ENCODE measurements at regions not wholly inside any gene's neighbourhood (a gene's known extent, or its start where the extent isn't known, plus 50 kb on each side); places are given as distances from the start of the nearest gene placed in this dataset.

GRCh38 chr2:5287558-5288334 is 404.4 kb upstream of the SOX11 start:
- FAIRE-seq = no peak

- FAIRE-seq = no peak
Measured at GRCh38 chr2:5290900-5291546, 401.2 kb upstream of the SOX11 start.

- FAIRE-seq = no peak
Measured at GRCh38 chr2:5304640-5305039, 387.5 kb upstream of the SOX11 start.

- FAIRE-seq = no peak
Measured at GRCh38 chr2:5315041-5315440, 377.1 kb upstream of the SOX11 start.

- no peak for FAIRE-seq
Measured at GRCh38 chr2:5315512-5315911, 376.7 kb upstream of the SOX11 start.

GRCh38 chr2:5316001-5316490 is 376.1 kb upstream of the SOX11 start:
- FAIRE-seq = no peak

GRCh38 chr2:5319493-5319892 is 372.7 kb upstream of the SOX11 start:
- no peak for FAIRE-seq

GRCh38 chr2:5322396-5322795 is 369.8 kb upstream of the SOX11 start:
- no peak for FAIRE-seq

GRCh38 chr2:5325523-5325922 is 366.7 kb upstream of the SOX11 start:
- no peak for FAIRE-seq

- no peak for FAIRE-seq
Measured at GRCh38 chr2:5328826-5329225, 363.4 kb upstream of the SOX11 start.

- no peak for FAIRE-seq
Measured at GRCh38 chr2:5329763-5330162, 362.4 kb upstream of the SOX11 start.

GRCh38 chr2:5330961-5331360 is 361.2 kb upstream of the SOX11 start:
- no peak for FAIRE-seq

- no peak for FAIRE-seq
Measured at GRCh38 chr2:5332925-5333324, 359.3 kb upstream of the SOX11 start.

GRCh38 chr2:5339473-5339872 is 352.7 kb upstream of the SOX11 start:
- FAIRE-seq = no peak

GRCh38 chr2:5343785-5344335 is 348.3 kb upstream of the SOX11 start:
- FAIRE-seq = no peak

- no peak for FAIRE-seq
Measured at GRCh38 chr2:5352286-5352685, 339.9 kb upstream of the SOX11 start.

GRCh38 chr2:5353565-5353964 is 338.6 kb upstream of the SOX11 start:
- no peak for FAIRE-seq

- FAIRE-seq = no peak
Measured at GRCh38 chr2:5359397-5359796, 332.8 kb upstream of the SOX11 start.

- no peak for FAIRE-seq
Measured at GRCh38 chr2:5360081-5360480, 332.1 kb upstream of the SOX11 start.

GRCh38 chr2:5364361-5364760 is 327.8 kb upstream of the SOX11 start:
- no peak for FAIRE-seq

GRCh38 chr2:5365871-5366461 is 326.2 kb upstream of the SOX11 start:
- no peak for FAIRE-seq

GRCh38 chr2:5367321-5367720 is 324.9 kb upstream of the SOX11 start:
- FAIRE-seq = no peak

GRCh38 chr2:5368263-5368662 is 323.9 kb upstream of the SOX11 start:
- FAIRE-seq = no peak

GRCh38 chr2:5369510-5369909 is 322.7 kb upstream of the SOX11 start:
- FAIRE-seq = no peak

All from endometrium (tissue), 2 donors.